NB4 (cell line): ENCODE measurements at regions not wholly inside any gene's neighbourhood (a gene's known extent, or its start where the extent isn't known, plus 50 kb on each side); places are given as distances from the start of the nearest gene placed in this dataset.

Experiments
- CTCF ChIP-seq: IDR thresholded peaks from one replicate; pipeline ENCODE4 v1.5.1; 2012; ENCODE audit warnings: low read depth, low read length
- POLR2A ChIP-seq: IDR thresholded peaks from 2 replicates; pipeline ENCODE4 v1.6.1; 2011; ENCODE audit warnings: mild to moderate bottlenecking; ENCODE audit not compliant: insufficient read length; ENCODE audit errors: extremely low read depth

DNA sequence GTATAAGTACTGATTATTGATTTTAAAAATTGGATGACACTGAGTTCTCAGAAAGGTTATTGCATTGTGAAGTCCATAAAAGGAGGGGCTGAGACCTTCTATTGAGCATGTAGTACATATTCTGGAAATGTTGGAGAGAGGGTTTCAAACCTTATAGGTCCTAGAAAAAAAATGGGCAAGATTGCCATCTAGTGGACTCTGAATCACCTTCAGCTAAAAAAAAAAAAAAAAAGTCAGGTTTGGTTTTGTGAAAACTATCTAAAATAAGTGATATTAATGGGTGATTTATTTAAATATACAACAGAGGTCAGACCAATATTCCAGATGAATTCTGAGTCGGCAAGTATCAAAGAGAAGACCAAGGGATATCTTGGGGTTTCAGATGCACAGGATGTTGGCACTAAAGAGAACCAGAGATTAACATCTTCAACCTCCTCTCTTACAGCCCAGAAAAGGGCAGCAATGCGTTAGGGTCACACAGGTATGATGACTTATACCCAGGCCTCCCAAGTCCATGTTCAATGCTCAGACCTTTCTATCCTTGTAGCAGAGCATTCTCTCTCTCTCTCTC is 109.8 kb upstream of the NMUR2 start:
- TF ChIP-seq POLR2A (no peak), CTCF (peak; percentile 42)
